Uterus (tissue), 2 donors: ENCODE measurements at regions not wholly inside any gene's neighbourhood (a gene's known extent, or its start where the extent isn't known, plus 50 kb on each side); places are given as distances from the start of the nearest gene placed in this dataset.

Experiments used
- CTCF ChIP-seq, 4 experiments: fragments of 200-600 bp in 2 of 4; fragments of 450-650 bp in 2 of 4; sonication (generic) in 2 of 4; IDR thresholded peaks; one replicate each; pipeline ENCODE4 v1.5.1; 2016 to 2019; ENCODE audit warnings: antibody characterized with exemption in 4 of 4, mild to moderate bottlenecking in 2 of 4, moderate library complexity in 1 of 4
- POLR2A ChIP-seq, 2 donors: fragments of 450-650 bp; IDR thresholded peaks; one replicate each; pipeline ENCODE4 v1.6.1; 2016; ENCODE audit warnings: antibody characterized with exemption in 2 of 2, mild to moderate bottlenecking in 1 of 2, moderate library complexity in 1 of 2

- TF ChIP-seq CTCF (IDR thresholded peaks at IDR 0.05): no peak
- TF ChIP-seq POLR2A (IDR thresholded peaks at IDR 0.05): no peak
Observed at GRCh38 chr13:89786531-89786930, 1561.0 kb upstream of the MIR17HG start.
